Heart left ventricle (tissue), 16 donors: ENCODE measurements at regions not wholly inside any gene's neighbourhood (a gene's known extent, or its start where the extent isn't known, plus 50 kb on each side); places are given as distances from the start of the nearest gene placed in this dataset.

ENCODE experiments used
- ATAC-seq, 4 donors: fragments of 200-7000 bp; cut with Tn5 transposase; one replicate each; pipeline ENCODE4 v1.9.1; 2020 to 2022; ENCODE audit warnings: moderate library complexity in 4 of 4, mild to moderate bottlenecking in 3 of 4, moderate number of reproducible peaks in 1 of 4
- DNase-seq, 5 donors: peaks; one replicate each; pipeline ENCODE4 v3.0.0-alpha.2; 2020
- H3K27ac ChIP-seq, 12 donors: fragments of 200-600 bp; sonication (generic) in 4 of 12; one replicate each; pipeline versions ENCODE4 v1.5.0 to v1.8.0; 2016 to 2022; ENCODE audit warnings: mild to moderate bottlenecking in 2 of 12
- H3K27me3 ChIP-seq, 9 donors: fragments of 200-600 bp; sonication (generic) in 2 of 9; one replicate each; pipeline versions ENCODE4 v1.5.1 to v1.8.0; 2016 to 2022; ENCODE audit warnings: mild to moderate bottlenecking in 3 of 9
- H3K36me3 ChIP-seq, 9 donors: fragments of 200-600 bp; sonication (generic) in 2 of 9; one replicate each; pipeline versions ENCODE4 v1.5.0 to v1.8.0; 2018 to 2022; ENCODE audit warnings: mild to moderate bottlenecking in 2 of 9
- H3K4me1 ChIP-seq, 12 donors: fragments of 200-600 bp; sonication (generic) in 4 of 12; one replicate each; pipeline versions ENCODE4 v1.5.0 to v1.8.0; 2016 to 2022; ENCODE audit warnings: mild to moderate bottlenecking in 3 of 12
- H3K4me3 ChIP-seq, 12 donors: fragments of 200-600 bp; sonication (generic) in 4 of 12; one replicate each; pipeline versions ENCODE4 v1.5.0 to v1.8.0; 2017 to 2022; ENCODE audit warnings: mild to moderate bottlenecking in 9 of 12, moderate library complexity in 4 of 12
- H3K9me3 ChIP-seq, 12 donors: fragments of 200-600 bp; sonication (generic) in 4 of 12; one replicate each; pipeline versions ENCODE4 v1.5.0 to v1.8.0; 2016 to 2022; ENCODE audit warnings: mild to moderate bottlenecking in 1 of 12
- POLR2A ChIP-seq, 2 donors: fragments of 450-650 bp; IDR thresholded peaks; one replicate each; pipeline ENCODE4 v1.6.1; 2017; ENCODE audit warnings: antibody characterized with exemption in 2 of 2, mild to moderate bottlenecking in 2 of 2, moderate library complexity in 2 of 2
- WGBS, 4 donors: extraction: QIAGEN DNeasy Blood & Tissue Kit in 2 of 4; methylation state at CpG; one replicate each; pipeline versions ENCODE4 v1.1.5 to v1.1.7; 2013 to 2018; 5-methylcytosine and 5-hydroxymethylcytosine counted together
- intact Hi-C, 10 donors: fragments of 100-400 bp; cut with DNase I; formaldehyde crosslinking; loops; one replicate each; pipeline versions ENCODE4 v1.11.1 to v1.14.2; 2022
- TF ChIP-seq, protein P1 (sequence below), 12 donors: fragments of 200-600 bp; sonication (generic) in 4 of 12; IDR thresholded peaks; one replicate each; pipeline versions ENCODE4 v1.5.0 to v1.8.0; 2018 to 2022; ENCODE audit warnings: antibody characterized with exemption in 12 of 12, mild to moderate bottlenecking in 5 of 12
- donor health status: ischemic (EF 13 %, LVEDD 7.1; RV severe dilation, severe dysfunction).
- donor health status: healthy with polysubstance abuse.
- donor health status: DM: no; HTN: yes; CAD: no.
- donor health status: DM: no; HTN: no; CAD: no.
- donor health status: ischemic (EF 25% LVEDD 6.9; RV normal size, moderate dysfunction).
- donor health status: ischemic (EF 25% LVEDD 5.7; RV mildly dilated, moderate dysfunction).
- donor health status: healthy.
- donor health status: DM: yes; HTN: yes; CAD: no.
- donor health status: ischemic (EF 35%, LVEDD 5.7; RV mildly dilated, moderate dysfunction).
- donor health status: nonischemic (EF 11% LVEDD 7.7; RV severe dilation, severe dysfunction).
- donor health status: DM: yes; HTN: yes; CAD: no.
- donor health status: PGD.
- donor health status: ischemic (EF 29% LVEDD 5.4; RV normal size, mild dysfunction).
- donor health status: nonischemic (EF 23%, LVEDD 6.1; RV moderate dilation, normal function).

- Histone ChIP-seq H3K4me3 (no peak overlapping the region), H3K9me3 (peaks cover 0 to 5% (median 0%) of the 10 kb centered on the region in 12 donors), H3K4me1 (no peaks in the 10 kb centered on the region), H3K27ac (no peak overlapping the region), H3K27me3 (no peaks in the 10 kb centered on the region), H3K36me3 (no peaks in the 10 kb centered on the region)
- no peak for TF ChIP-seq POLR2A (IDR thresholded peaks at IDR 0.05)
- TF ChIP-seq, protein P1, sequence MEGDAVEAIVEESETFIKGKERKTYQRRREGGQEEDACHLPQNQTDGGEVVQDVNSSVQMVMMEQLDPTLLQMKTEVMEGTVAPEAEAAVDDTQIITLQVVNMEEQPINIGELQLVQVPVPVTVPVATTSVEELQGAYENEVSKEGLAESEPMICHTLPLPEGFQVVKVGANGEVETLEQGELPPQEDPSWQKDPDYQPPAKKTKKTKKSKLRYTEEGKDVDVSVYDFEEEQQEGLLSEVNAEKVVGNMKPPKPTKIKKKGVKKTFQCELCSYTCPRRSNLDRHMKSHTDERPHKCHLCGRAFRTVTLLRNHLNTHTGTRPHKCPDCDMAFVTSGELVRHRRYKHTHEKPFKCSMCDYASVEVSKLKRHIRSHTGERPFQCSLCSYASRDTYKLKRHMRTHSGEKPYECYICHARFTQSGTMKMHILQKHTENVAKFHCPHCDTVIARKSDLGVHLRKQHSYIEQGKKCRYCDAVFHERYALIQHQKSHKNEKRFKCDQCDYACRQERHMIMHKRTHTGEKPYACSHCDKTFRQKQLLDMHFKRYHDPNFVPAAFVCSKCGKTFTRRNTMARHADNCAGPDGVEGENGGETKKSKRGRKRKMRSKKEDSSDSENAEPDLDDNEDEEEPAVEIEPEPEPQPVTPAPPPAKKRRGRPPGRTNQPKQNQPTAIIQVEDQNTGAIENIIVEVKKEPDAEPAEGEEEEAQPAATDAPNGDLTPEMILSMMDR (IDR thresholded peaks at IDR 0.05), result no peak
- intact Hi-C loops, result no loop called here
- no peak for DNase-seq
- no peak for ATAC-seq
Observed at GRCh38 chr12:78323226-78323625, 492.5 kb downstream of the NAV3 start.

- no peak for ATAC-seq
- Histone ChIP-seq H3K4me3 (no peak overlapping the region), H3K27ac (no peak overlapping the region), H3K4me1 (no peaks in the 10 kb centered on the region), H3K27me3 (no peaks in the 10 kb centered on the region), H3K36me3 (no peaks in the 10 kb centered on the region), H3K9me3 (peaks cover 0 to 4% (median 0%) of the 10 kb centered on the region in 12 donors)
- WGBS, 4 donors, result 51 to 56% (median 53%) methylated on average over 2 of the region's 2 CpGs
- intact Hi-C loops, result no loop called here
- TF ChIP-seq, protein P1 (IDR thresholded peaks at IDR 0.05), result no peak
- TF ChIP-seq POLR2A (IDR thresholded peaks at IDR 0.05), result no peak
- DNase-seq, result no peak
Observed at GRCh38 chr12:78324234-78324633, 493.5 kb downstream of the NAV3 start.

DNA sequence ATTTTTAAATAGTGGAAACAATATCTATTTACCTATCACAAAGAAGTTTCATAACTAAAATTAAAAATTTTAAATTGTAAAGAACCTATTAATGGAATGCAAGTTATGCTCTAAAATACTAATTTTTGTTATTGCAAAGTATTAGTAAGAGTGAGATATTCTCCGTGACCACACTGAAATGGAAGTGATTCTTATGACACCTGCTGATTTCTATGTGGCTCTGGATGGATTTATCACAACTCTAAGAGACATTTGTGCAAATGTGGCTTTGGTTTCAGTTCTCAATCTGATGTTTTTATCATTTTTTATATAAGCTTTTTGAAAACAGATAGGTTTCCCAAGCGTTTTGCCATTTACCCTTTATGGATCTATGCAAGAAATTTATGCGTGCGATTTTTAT, 497.8 kb downstream of the NAV3 start:
- Histone ChIP-seq H3K4me3 (no peak overlapping the region), H3K27me3 (no peaks in the 10 kb centered on the region), H3K36me3 (no peaks in the 10 kb centered on the region), H3K27ac (no peak overlapping the region), H3K9me3 (peaks cover 0 to 4% (median 0%) of the 10 kb centered on the region in 12 donors), H3K4me1 (no peaks in the 10 kb centered on the region)
- TF ChIP-seq POLR2A (IDR thresholded peaks at IDR 0.05), result no peak
- ATAC-seq (no peak), DNase-seq (no peak)
- intact Hi-C loops, result no loop called here
- 79 to 88% (median 87%) methylated on average over 4 of the region's 4 CpGs for WGBS, 4 donors

DNA sequence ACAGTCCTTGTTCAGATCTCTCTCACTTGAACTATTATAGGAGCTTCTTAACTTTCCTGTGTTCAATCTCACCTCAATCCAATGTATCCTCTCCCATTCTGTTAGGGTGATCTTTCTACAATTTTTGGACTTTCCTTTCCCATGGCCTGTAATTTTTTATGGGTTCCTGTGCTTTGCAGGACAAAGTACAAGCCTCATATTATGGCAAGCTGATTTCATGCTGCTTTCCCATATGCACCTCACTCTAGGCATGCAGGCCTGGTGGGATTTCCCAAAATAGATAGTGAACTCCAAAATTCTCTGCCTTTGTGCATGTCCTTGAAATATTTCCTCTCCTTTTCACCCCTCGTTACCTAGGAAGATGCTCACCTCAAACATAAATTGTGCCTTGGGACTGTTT, 499.4 kb downstream of the NAV3 start:
- Histone ChIP-seq H3K36me3 (no peaks in the 10 kb centered on the region), H3K9me3 (peaks cover 0 to 4% (median 0%) of the 10 kb centered on the region in 12 donors), H3K4me3 (no peak overlapping the region), H3K27ac (no peak overlapping the region), H3K4me1 (no peaks in the 10 kb centered on the region), H3K27me3 (no peaks in the 10 kb centered on the region)
- ATAC-seq (no peak), DNase-seq (no peak)
- WGBS, 4 donors, result 61 to 82% (median 68%) methylated on average over 1 of the region's 1 CpG
- intact Hi-C loops, result no loop called here
- TF ChIP-seq, protein P1 (IDR thresholded peaks at IDR 0.05), result no peak
- no peak for TF ChIP-seq POLR2A (IDR thresholded peaks at IDR 0.05)

DNA sequence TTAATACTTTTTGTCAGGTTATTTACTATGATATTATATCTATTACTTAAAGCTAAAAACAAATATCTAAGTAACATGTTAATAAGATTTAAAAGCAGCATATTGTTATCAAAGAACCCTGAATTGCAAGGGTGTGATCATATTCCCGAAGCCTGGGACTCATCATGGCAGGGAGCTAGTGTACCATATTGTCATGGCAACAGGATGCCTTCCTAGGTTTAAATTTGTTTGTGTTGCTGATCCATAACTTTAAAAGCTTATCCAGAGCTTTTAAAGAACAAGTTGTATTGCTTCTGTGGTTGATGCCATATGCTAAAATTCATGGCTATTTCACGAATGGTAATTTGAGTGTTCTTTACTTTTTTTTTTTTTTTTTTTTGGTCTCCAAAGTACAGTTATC, 500.5 kb downstream of the NAV3 start:
- H3K27me3 ChIP-seq, result no peaks in the 10 kb centered on the region
- H3K4me3 ChIP-seq, result no peak overlapping the region
- no peaks in the 10 kb centered on the region for H3K36me3 ChIP-seq
- H3K9me3 ChIP-seq, result no peaks in the 10 kb centered on the region
- intact Hi-C loops, result no loop called here
- WGBS, 4 donors, result 65 to 73% (median 69%) methylated on average over 2 of the region's 2 CpGs
- TF ChIP-seq, protein P1 (IDR thresholded peaks at IDR 0.05), result no peak
- no peak for TF ChIP-seq POLR2A (IDR thresholded peaks at IDR 0.05)
- no peaks in the 10 kb centered on the region for H3K4me1 ChIP-seq
- no peak overlapping the region for H3K27ac ChIP-seq
- ATAC-seq, result no peak
- no peak for DNase-seq
